ENCODE measurements at regions not wholly inside any gene's neighbourhood (a gene's known extent, or its start where the extent isn't known, plus 50 kb on each side); places are given as distances from the start of the nearest gene placed in this dataset.

DNA sequence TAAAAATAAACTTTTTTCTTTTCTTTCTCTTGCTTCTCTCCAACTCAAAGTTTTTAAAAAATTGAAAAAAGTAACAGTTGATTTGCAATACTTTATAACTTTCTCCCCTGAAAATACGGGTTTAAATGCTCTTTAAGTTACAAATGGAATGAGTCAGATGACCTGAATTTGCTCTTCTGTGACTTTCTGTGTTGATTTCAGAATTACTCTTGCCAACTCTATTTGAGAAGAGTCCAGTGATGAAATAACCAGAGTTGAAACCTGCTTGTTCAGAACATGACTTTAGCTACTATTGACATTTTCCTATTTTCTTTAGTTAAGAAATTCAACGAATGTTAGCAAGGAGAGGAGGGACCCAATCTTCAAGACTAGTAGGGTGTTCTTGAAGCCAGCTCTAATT is 146.1 kb upstream of the ZSWIM2 start:
- no peak for ATAC-seq
- TF ChIP-seq ZFP30 (CRISPR knock-in tag; IDR thresholded peaks at IDR 0.05) (no peak), TOX (CRISPR knock-in tag; IDR thresholded peaks at IDR 0.05; ENCODE audit: borderline replicate concordance) (no peak), OSR1 (CRISPR knock-in tag; IDR thresholded peaks at IDR 0.05) (no peak), TCF4 (CRISPR knock-in tag; IDR thresholded peaks at IDR 0.05; ENCODE audit: borderline replicate concordance) (no peak), ARNTL (CRISPR knock-in tag; IDR thresholded peaks at IDR 0.05; ENCODE audit: borderline replicate concordance, low read depth) (no peak), GLIS3 (CRISPR knock-in tag; IDR thresholded peaks at IDR 0.05) (no peak), ZC3H10 (CRISPR knock-in tag; IDR thresholded peaks at IDR 0.05) (no peak), SNAI2 (CRISPR knock-in tag; IDR thresholded peaks at IDR 0.05) (no peak), ZNF70 (CRISPR knock-in tag; IDR thresholded peaks at IDR 0.05) (no peak), CSDC2 (CRISPR knock-in tag; IDR thresholded peaks at IDR 0.05) (no peak), ESRRG (CRISPR knock-in tag; IDR thresholded peaks at IDR 0.05) (no peak), ZNF565 (CRISPR knock-in tag; conservative IDR thresholded peaks at IDR 0.05; ENCODE audit: low read depth) (no peak)
- TF ChIP-seq, protein P1, sequence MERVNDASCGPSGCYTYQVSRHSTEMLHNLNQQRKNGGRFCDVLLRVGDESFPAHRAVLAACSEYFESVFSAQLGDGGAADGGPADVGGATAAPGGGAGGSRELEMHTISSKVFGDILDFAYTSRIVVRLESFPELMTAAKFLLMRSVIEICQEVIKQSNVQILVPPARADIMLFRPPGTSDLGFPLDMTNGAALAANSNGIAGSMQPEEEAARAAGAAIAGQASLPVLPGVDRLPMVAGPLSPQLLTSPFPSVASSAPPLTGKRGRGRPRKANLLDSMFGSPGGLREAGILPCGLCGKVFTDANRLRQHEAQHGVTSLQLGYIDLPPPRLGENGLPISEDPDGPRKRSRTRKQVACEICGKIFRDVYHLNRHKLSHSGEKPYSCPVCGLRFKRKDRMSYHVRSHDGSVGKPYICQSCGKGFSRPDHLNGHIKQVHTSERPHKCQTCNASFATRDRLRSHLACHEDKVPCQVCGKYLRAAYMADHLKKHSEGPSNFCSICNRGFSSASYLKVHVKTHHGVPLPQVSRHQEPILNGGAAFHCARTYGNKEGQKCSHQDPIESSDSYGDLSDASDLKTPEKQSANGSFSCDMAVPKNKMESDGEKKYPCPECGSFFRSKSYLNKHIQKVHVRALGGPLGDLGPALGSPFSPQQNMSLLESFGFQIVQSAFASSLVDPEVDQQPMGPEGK (CRISPR knock-in tag; IDR thresholded peaks at IDR 0.05; ENCODE audit: borderline replicate concordance) = no peak
- TF ChIP-seq, protein P2, sequence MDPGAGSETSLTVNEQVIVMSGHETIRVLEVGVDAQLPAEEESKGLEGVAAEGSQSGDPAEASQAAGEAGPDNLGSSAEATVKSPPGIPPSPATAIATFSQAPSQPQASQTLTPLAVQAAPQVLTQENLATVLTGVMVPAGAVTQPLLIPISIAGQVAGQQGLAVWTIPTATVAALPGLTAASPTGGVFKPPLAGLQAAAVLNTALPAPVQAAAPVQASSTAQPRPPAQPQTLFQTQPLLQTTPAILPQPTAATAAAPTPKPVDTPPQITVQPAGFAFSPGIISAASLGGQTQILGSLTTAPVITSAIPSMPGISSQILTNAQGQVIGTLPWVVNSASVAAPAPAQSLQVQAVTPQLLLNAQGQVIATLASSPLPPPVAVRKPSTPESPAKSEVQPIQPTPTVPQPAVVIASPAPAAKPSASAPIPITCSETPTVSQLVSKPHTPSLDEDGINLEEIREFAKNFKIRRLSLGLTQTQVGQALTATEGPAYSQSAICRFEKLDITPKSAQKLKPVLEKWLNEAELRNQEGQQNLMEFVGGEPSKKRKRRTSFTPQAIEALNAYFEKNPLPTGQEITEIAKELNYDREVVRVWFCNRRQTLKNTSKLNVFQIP (CRISPR knock-in tag; IDR thresholded peaks at IDR 0.05; ENCODE audit: borderline replicate concordance, low read depth) = no peak
- TF ChIP-seq, protein P3, sequence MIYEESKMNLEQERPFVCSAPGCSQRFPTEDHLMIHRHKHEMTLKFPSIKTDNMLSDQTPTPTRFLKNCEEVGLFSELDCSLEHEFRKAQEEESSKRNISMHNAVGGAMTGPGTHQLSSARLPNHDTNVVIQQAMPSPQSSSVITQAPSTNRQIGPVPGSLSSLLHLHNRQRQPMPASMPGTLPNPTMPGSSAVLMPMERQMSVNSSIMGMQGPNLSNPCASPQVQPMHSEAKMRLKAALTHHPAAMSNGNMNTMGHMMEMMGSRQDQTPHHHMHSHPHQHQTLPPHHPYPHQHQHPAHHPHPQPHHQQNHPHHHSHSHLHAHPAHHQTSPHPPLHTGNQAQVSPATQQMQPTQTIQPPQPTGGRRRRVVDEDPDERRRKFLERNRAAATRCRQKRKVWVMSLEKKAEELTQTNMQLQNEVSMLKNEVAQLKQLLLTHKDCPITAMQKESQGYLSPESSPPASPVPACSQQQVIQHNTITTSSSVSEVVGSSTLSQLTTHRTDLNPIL (CRISPR knock-in tag; IDR thresholded peaks at IDR 0.05; ENCODE audit: low read depth) = no peak
- TF ChIP-seq, protein P4, sequence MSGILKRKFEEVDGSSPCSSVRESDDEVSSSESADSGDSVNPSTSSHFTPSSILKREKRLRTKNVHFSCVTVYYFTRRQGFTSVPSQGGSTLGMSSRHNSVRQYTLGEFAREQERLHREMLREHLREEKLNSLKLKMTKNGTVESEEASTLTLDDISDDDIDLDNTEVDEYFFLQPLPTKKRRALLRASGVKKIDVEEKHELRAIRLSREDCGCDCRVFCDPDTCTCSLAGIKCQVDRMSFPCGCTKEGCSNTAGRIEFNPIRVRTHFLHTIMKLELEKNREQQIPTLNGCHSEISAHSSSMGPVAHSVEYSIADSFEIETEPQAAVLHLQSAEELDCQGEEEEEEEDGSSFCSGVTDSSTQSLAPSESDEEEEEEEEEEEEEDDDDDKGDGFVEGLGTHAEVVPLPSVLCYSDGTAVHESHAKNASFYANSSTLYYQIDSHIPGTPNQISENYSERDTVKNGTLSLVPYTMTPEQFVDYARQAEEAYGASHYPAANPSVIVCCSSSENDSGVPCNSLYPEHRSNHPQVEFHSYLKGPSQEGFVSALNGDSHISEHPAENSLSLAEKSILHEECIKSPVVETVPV (CRISPR knock-in tag; IDR thresholded peaks at IDR 0.05) = no peak

DNA sequence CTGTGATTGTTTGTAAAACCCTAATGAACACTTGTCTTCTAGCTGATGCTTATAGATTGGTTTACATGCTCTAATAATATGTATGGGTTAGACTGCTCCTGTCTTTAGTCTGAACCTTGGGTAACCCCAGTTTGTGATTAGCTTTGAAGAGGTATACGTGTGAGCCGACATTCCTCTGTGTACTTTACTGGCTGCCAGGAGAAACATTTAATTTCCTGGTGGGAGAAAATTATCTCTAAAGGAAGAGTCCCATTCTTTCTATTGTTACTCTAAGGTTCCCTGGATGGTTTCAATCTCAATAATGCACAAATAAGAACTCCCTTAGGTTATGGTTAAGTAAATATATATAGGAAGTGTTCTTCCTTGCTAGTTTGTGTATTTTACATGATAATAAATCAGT is 143.6 kb upstream of the ZSWIM2 start:
- TF ChIP-seq ESRRG (CRISPR knock-in tag; IDR thresholded peaks at IDR 0.05) = no peak
- TF ChIP-seq, protein P5, sequence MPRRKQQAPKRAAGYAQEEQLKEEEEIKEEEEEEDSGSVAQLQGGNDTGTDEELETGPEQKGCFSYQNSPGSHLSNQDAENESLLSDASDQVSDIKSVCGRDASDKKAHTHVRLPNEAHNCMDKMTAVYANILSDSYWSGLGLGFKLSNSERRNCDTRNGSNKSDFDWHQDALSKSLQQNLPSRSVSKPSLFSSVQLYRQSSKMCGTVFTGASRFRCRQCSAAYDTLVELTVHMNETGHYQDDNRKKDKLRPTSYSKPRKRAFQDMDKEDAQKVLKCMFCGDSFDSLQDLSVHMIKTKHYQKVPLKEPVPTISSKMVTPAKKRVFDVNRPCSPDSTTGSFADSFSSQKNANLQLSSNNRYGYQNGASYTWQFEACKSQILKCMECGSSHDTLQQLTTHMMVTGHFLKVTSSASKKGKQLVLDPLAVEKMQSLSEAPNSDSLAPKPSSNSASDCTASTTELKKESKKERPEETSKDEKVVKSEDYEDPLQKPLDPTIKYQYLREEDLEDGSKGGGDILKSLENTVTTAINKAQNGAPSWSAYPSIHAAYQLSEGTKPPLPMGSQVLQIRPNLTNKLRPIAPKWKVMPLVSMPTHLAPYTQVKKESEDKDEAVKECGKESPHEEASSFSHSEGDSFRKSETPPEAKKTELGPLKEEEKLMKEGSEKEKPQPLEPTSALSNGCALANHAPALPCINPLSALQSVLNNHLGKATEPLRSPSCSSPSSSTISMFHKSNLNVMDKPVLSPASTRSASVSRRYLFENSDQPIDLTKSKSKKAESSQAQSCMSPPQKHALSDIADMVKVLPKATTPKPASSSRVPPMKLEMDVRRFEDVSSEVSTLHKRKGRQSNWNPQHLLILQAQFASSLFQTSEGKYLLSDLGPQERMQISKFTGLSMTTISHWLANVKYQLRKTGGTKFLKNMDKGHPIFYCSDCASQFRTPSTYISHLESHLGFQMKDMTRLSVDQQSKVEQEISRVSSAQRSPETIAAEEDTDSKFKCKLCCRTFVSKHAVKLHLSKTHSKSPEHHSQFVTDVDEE (CRISPR knock-in tag; IDR thresholded peaks at IDR 0.05) = no peak
- no peak for TF ChIP-seq OSR1 (CRISPR knock-in tag; IDR thresholded peaks at IDR 0.05)
- TF ChIP-seq, protein P1 (CRISPR knock-in tag; IDR thresholded peaks at IDR 0.05; ENCODE audit: borderline replicate concordance) = no peak
- TF ChIP-seq BACH2 (CRISPR knock-in tag; IDR thresholded peaks at IDR 0.05; ENCODE audit: borderline replicate concordance) = no peak
- TF ChIP-seq SNAI2 (CRISPR knock-in tag; IDR thresholded peaks at IDR 0.05) = no peak
- no peak for TF ChIP-seq RARB (CRISPR knock-in tag; IDR thresholded peaks at IDR 0.05)
- no peak for TF ChIP-seq ZFP3 (CRISPR knock-in tag; IDR thresholded peaks at IDR 0.05)
- TF ChIP-seq ZNF565 (CRISPR knock-in tag; conservative IDR thresholded peaks at IDR 0.05; ENCODE audit: low read depth) = no peak
- TF ChIP-seq, protein P4 (CRISPR knock-in tag; IDR thresholded peaks at IDR 0.05) = no peak
- TF ChIP-seq PPARA (CRISPR knock-in tag; IDR thresholded peaks at IDR 0.05; ENCODE audit: borderline replicate concordance) = no peak
- TF ChIP-seq GLIS3 (CRISPR knock-in tag; IDR thresholded peaks at IDR 0.05) = no peak
- no peak for TF ChIP-seq ZNF8 (CRISPR knock-in tag; IDR thresholded peaks at IDR 0.05)
- TF ChIP-seq ZFP30 (CRISPR knock-in tag; IDR thresholded peaks at IDR 0.05) = no peak
- TF ChIP-seq, protein P2 (CRISPR knock-in tag; IDR thresholded peaks at IDR 0.05; ENCODE audit: borderline replicate concordance, low read depth) = no peak
- TF ChIP-seq TOX (CRISPR knock-in tag; IDR thresholded peaks at IDR 0.05; ENCODE audit: borderline replicate concordance) = no peak
- no peak for TF ChIP-seq TCF4 (CRISPR knock-in tag; IDR thresholded peaks at IDR 0.05; ENCODE audit: borderline replicate concordance)
- TF ChIP-seq ZC3H10 (CRISPR knock-in tag; IDR thresholded peaks at IDR 0.05) = no peak
- no peak for TF ChIP-seq CSDC2 (CRISPR knock-in tag; IDR thresholded peaks at IDR 0.05)
- no peak for ATAC-seq

Measured in SK-N-SH treated with all-trans-retinoic acid at 6 μM for 48 hours (cell line).